ENCODE measurements at regions not wholly inside any gene's neighbourhood (a gene's known extent, or its start where the extent isn't known, plus 50 kb on each side); places are given as distances from the start of the nearest gene placed in this dataset.
A peak's percentile ranks its signal among the peaks of the same experiment; 100 is the strongest.

- no peak for DNase-seq
Measured at GRCh38 chr2:203813684-203814083, 53.9 kb upstream of the CTLA4 start.

GRCh38 chr2:203814661-203815540 is 52.7 kb upstream of the CTLA4 start:
- peak; percentile 68 to 75 for DNase-seq

- no peak for DNase-seq
Measured at GRCh38 chr2:203815541-203815898, 52.1 kb upstream of the CTLA4 start.

GRCh38 chr2:203817147-203817546 is 50.4 kb upstream of the CTLA4 start:
- DNase-seq = no peak
